Neural cell (in vitro differentiated cells): ENCODE measurements at regions not wholly inside any gene's neighbourhood (a gene's known extent, or its start where the extent isn't known, plus 50 kb on each side); places are given as distances from the start of the nearest gene placed in this dataset.

Experiments
- CTCF ChIP-seq: fragments of 450-650 bp; IDR thresholded peaks from 2 replicates; pipeline ENCODE4 v1.5.1; 2014; ENCODE audit warnings: antibody characterized with exemption, mild to moderate bottlenecking, moderate library complexity; ENCODE audit not compliant: poor library complexity, severe bottlenecking
- EP300 ChIP-seq: fragments of 450-650 bp; conservative IDR thresholded peaks from 2 replicates; pipeline ENCODE4 v1.6.1; 2014; ENCODE audit warnings: antibody characterized with exemption, mild to moderate bottlenecking, moderate library complexity; ENCODE audit not compliant: poor library complexity, severe bottlenecking
- EZH2 ChIP-seq: fragments of 200-600, 300-800 bp; shearing (Covaris generic), sonication (generic); IDR thresholded peaks from 2 replicates; pipeline ENCODE4 v1.6.1; 2014; ENCODE audit warnings: antibody characterized with exemption, low read length, borderline replicate concordance, mild to moderate bottlenecking; ENCODE audit not compliant: insufficient read depth, poor library complexity, severe bottlenecking
- POLR2AphosphoS5 ChIP-seq: IDR thresholded peaks from 2 replicates; pipeline ENCODE4 v1.6.1; 2012
- RAD21 ChIP-seq: fragments of 450-650 bp; conservative IDR thresholded peaks from 2 replicates; pipeline ENCODE4 v1.6.1; 2014; ENCODE audit warnings: antibody characterized with exemption, mild to moderate bottlenecking, moderate library complexity

- no peak for TF ChIP-seq CTCF
- TF ChIP-seq POLR2AphosphoS5 = no peak
- TF ChIP-seq RAD21 = no peak
- no peak for TF ChIP-seq EZH2
- TF ChIP-seq EP300 = no peak
These were observed 293.0 kb upstream of the ATP11B start for GRCh38 chr3:182500289-182500688.
